HG03108 (cell line): ENCODE measurements at regions not wholly inside any gene's neighbourhood (a gene's known extent, or its start where the extent isn't known, plus 50 kb on each side); places are given as distances from the start of the nearest gene placed in this dataset.

Experiments used
- ATAC-seq: cut with Tn5 transposase; IDR thresholded peaks from one replicate; pipeline ENCODE4 v1.9.1; 2021; ENCODE audit warnings: moderate library complexity; ENCODE audit not compliant: unreplicated experiment

- ATAC-seq: no peak
Observed at GRCh38 chr5:54693936-54694657, 176.5 kb downstream of the SNX18 start.

GRCh38 chr5:54692631-54693030 lies 175.1 kb downstream of the SNX18 start:
- ATAC-seq: no peak

- ATAC-seq: no peak
Observed at GRCh38 chr5:54691656-54692055, 174.1 kb downstream of the SNX18 start.

- no peak for ATAC-seq
Observed at GRCh38 chr5:54689411-54690251, 172.1 kb downstream of the SNX18 start.

- ATAC-seq: no peak
Observed at GRCh38 chr5:54680998-54681397, 163.4 kb downstream of the SNX18 start.

GRCh38 chr5:54679686-54680085 lies 162.1 kb downstream of the SNX18 start:
- ATAC-seq: no peak

GRCh38 chr5:54678737-54679136 lies 161.2 kb downstream of the SNX18 start:
- no peak for ATAC-seq

- no peak for ATAC-seq
Observed at GRCh38 chr5:54676481-54677340, 159.2 kb downstream of the SNX18 start.

GRCh38 chr5:54673523-54674225 lies 156.1 kb downstream of the SNX18 start:
- ATAC-seq: peak; percentile 61

GRCh38 chr5:54672871-54673270 lies 155.3 kb downstream of the SNX18 start:
- no peak for ATAC-seq

GRCh38 chr5:54671681-54672080 lies 154.1 kb downstream of the SNX18 start:
- no peak for ATAC-seq

- no peak for ATAC-seq
Observed at GRCh38 chr5:54671111-54671531, 153.6 kb downstream of the SNX18 start.

GRCh38 chr5:54670281-54670680 lies 152.7 kb downstream of the SNX18 start:
- ATAC-seq: no peak

GRCh38 chr5:54669845-54670244 lies 152.3 kb downstream of the SNX18 start:
- ATAC-seq: no peak

GRCh38 chr5:54669285-54669684 lies 151.7 kb downstream of the SNX18 start:
- ATAC-seq: no peak

- no peak for ATAC-seq
Observed at GRCh38 chr5:54668096-54668495, 150.5 kb downstream of the SNX18 start.

GRCh38 chr5:54667136-54667535 lies 149.6 kb downstream of the SNX18 start:
- ATAC-seq: no peak

GRCh38 chr5:54663866-54664265 lies 146.3 kb downstream of the SNX18 start:
- ATAC-seq: no peak

GRCh38 chr5:54661111-54661510 lies 143.6 kb downstream of the SNX18 start:
- no peak for ATAC-seq

- ATAC-seq: no peak
Observed at GRCh38 chr5:54659700-54660131, 142.2 kb downstream of the SNX18 start.

- no peak for ATAC-seq
Observed at GRCh38 chr5:54658010-54658409, 140.5 kb downstream of the SNX18 start.
